Keratinocyte (primary cell): ENCODE measurements at regions not wholly inside any gene's neighbourhood (a gene's known extent, or its start where the extent isn't known, plus 50 kb on each side); places are given as distances from the start of the nearest gene placed in this dataset.

Source experiments
- EZH2 ChIP-seq: IDR thresholded peaks from one replicate; pipeline ENCODE4 v1.6.1; 2012; ENCODE audit warnings: inconsistent platforms, mild to moderate bottlenecking, low read length, moderate library complexity
- TF ChIP-seq, protein P1 (sequence below), 3 experiments: IDR thresholded peaks in 1 of 3; conservative IDR thresholded peaks in 1 of 3; optimal IDR thresholded peaks in 1 of 3; 2 replicates in 2 of 3; 3 replicates in 1 of 3; pipeline versions ENCODE3 to v1.5.1; 2011; ENCODE audit warnings: low read length in 3 of 3, mild to moderate bottlenecking in 3 of 3, moderate library complexity in 2 of 3, control low read depth in 1 of 3, inconsistent platforms in 1 of 3; ENCODE audit not compliant: insufficient read depth in 2 of 3; ENCODE audit errors: extremely low read depth in 1 of 3

DNA sequence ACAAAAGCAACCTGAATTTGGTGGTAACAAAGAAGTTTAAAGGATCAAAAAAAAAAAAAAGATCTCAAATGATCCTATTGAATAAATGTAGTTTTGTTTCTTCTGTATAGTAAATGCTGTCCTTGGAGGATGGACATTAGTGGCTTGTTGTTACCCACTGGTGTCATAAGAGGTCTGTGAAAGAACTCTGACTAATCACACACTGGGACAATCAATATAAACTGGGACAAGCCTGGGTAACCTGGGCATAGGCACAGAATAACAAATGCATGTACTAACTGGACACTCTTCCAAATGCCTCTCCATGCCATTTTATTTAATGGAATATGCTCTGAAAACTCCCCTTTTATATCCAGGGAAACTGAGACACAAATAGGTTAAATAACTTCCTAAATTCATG lies 241.4 kb downstream of the DOK5 start:
- TF ChIP-seq, protein P1, sequence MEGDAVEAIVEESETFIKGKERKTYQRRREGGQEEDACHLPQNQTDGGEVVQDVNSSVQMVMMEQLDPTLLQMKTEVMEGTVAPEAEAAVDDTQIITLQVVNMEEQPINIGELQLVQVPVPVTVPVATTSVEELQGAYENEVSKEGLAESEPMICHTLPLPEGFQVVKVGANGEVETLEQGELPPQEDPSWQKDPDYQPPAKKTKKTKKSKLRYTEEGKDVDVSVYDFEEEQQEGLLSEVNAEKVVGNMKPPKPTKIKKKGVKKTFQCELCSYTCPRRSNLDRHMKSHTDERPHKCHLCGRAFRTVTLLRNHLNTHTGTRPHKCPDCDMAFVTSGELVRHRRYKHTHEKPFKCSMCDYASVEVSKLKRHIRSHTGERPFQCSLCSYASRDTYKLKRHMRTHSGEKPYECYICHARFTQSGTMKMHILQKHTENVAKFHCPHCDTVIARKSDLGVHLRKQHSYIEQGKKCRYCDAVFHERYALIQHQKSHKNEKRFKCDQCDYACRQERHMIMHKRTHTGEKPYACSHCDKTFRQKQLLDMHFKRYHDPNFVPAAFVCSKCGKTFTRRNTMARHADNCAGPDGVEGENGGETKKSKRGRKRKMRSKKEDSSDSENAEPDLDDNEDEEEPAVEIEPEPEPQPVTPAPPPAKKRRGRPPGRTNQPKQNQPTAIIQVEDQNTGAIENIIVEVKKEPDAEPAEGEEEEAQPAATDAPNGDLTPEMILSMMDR (optimal IDR thresholded peaks at IDR 0.05 in 1 of 3, IDR thresholded peaks at IDR 0.05 in 1 of 3, conservative IDR thresholded peaks at IDR 0.05 in 1 of 3; ENCODE audit: extremely low read depth in 1 of 3, insufficient read depth in 2 of 3, low read length in 3 of 3) = no peak
- no peak for TF ChIP-seq EZH2
